HG03045 (cell line): ENCODE measurements at regions not wholly inside any gene's neighbourhood (a gene's known extent, or its start where the extent isn't known, plus 50 kb on each side); places are given as distances from the start of the nearest gene placed in this dataset.
"Not testable (repeated sequence)": the region's sequence is repeated elsewhere in the genome, so short reads cannot be mapped to it uniquely, and the experiment has no call there.

Experiments used
- ATAC-seq: cut with Tn5 transposase; IDR thresholded peaks from one replicate; pipeline ENCODE4 v1.9.1; 2021; ENCODE audit warnings: mild to moderate bottlenecking, moderate library complexity; ENCODE audit not compliant: unreplicated experiment

- no peak for ATAC-seq
These were observed 116.8 kb upstream of the SLC38A4 start for GRCh38 chr12:46942579-46942978.

DNA sequence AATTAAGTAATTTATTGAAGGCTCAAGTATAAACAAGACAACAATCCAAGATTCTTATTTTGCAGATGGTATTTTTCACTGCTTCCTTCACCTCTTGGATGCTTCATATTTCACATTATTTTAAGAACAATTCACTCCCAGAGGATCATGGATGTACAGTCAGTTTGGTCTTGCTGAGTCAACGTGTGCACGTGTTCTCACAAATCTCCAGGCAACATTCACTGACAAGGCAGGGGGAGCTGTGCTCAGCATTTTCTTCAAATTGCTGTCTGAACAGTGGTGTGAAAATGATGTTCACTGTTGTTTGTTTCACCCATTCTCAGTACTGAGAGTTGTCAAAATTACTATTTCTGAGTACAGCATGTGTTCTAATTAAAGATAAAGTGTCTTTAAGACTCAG, 118.3 kb upstream of the SLC38A4 start:
- no peak for ATAC-seq

GRCh38 chr12:46944771-46945170, 119.0 kb upstream of the SLC38A4 start:
- ATAC-seq = no peak

- no peak for ATAC-seq
These were observed 119.8 kb upstream of the SLC38A4 start for GRCh38 chr12:46945591-46945990.

DNA sequence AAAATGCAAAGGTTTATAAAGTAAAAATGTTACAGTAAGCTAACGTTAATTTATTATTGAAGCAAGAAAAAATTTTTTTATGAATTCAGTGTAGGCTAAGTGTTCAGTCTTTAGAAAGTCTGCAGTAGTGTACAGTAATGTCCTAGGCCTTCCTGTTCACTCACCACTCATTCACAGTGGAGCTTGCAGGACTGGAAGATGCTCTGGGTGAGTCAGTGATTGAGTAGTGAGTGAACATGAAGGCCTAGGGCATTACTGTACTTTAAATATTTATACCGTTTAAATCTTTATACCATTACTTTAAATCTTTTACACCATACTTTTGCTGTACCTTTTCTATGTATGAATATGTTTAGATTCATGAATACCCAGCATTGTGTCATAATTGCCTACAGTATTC, 120.3 kb upstream of the SLC38A4 start:
- no peak for ATAC-seq

GRCh38 chr12:46948936-46949545, 123.2 kb upstream of the SLC38A4 start:
- ATAC-seq = no peak

GRCh38 chr12:46950094-46950493, 124.3 kb upstream of the SLC38A4 start:
- no peak for ATAC-seq

DNA sequence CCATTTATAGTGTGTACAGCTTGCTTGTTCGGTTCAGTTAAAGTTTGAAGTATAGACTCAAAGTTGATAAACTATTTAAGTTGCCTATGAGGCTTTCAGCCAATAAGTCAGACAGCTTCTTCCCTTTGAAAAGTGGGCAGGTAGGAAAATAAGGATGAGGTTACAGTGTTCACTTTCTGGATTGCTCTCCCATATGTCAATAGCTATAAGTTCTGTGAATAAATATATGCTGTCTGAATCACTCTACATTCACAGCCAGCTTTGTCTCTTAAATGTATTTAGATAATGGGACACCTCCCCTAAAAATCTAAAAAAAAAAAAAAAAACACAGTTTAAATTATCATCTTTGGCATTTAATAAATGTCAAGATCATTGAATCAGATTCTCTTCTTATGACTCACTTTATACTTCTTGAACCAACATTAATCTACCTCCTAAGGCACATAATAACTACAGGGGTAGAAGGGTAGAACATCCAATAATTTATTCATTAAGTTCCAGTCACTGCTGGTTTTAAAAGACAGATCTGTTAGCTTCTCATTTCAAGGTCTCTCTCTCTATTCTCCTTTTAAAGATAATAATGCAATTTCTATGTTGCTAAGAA, 126.4 kb upstream of the PCED1B start:
- ATAC-seq = no peak

DNA sequence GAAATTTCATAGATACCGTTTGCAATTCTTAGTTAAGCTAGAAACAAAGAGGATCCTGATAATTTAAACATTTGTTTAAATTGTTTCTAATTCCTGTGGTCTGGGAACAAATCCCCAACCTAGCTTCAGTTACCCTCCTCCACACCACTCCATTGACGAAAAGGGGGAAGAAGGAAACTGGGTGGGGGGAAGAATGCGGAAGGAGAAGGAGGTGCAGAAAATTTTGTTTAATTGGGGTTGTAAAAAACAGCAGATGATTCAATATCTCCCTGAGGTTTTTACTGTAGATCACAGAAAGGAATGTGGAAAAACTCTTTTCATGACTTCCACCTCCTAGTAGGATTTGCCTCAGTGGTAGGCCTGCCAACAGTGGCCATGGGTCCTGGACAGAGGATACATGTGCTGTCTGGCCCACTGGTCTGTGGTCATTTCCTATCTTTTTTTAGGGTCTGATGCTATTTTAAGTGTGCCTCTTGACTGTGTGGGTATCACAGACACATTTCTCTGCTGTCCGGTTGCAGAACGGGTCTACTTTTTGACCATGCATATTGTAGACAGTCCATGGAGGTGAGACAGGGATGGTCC, 122.9 kb upstream of the PCED1B start:
- no peak for ATAC-seq

GRCh38 chr12:46958053-46958452, 121.4 kb upstream of the PCED1B start:
- no peak for ATAC-seq

GRCh38 chr12:46958599-46959290, 120.7 kb upstream of the PCED1B start:
- no peak for ATAC-seq

DNA sequence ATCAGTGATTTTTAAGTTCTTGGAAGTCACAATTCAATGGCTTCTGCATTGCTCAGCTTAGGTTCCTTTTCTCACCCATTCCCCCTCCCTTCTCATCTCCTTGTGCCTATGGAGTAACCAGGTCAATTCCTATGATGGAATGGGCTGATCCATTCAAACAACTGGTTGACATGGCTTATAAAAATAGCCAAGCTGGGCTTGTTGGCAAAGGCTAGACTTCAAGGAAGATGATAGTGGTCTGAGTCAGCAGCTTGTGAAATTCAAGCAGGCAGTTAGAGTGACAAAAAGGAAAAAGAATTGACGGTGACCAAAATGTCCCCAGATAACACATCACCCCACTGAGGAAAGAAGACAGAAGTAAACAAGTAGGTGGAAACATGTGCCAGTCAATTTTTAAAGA, 119.9 kb upstream of the PCED1B start:
- no peak for ATAC-seq

DNA sequence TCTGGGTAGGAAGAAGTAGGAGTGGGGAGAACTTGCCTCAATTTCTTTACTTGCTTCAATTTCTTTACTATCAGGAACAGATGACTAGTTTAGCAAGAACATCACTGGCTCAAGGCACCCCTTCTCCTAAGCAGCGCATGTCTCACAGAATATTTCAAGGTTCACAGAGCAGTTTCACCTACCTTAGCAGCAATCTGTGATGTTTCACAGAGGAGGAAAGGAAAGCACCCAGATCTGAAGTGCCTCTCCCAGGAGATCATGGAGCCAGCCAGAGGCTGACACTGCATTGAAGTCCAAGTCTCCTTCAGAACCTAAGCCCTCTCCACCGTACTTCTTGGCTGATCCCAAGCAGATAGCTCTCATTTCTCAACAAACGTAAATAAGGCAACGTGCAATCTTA, 118.7 kb upstream of the PCED1B start:
- ATAC-seq = no peak

- no peak for ATAC-seq
These were observed 116.2 kb upstream of the PCED1B start for GRCh38 chr12:46963191-46963590.

GRCh38 chr12:46963977-46964971, 115.1 kb upstream of the PCED1B start:
- no peak for ATAC-seq

GRCh38 chr12:46965137-46965536, 114.3 kb upstream of the PCED1B start:
- ATAC-seq = no peak

DNA sequence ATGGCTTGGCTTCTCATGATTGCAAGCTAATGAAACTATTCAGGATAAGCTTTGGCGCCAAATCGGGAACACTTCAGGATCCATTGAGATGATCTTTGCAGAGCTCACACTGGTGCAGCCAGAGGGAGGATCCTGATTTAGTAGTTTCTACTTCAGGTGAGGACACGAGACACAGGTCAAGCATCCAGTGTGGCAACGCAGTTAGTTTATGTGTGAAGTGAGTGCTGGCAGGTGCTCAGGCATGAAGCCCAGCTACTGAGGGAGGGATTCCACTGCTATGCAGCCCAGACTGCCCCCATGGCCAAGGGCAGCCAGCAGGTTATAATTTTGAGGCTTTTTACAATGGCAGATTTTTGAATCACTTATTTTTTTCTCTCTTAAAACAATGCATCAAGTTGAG, 113.5 kb upstream of the PCED1B start:
- no peak for ATAC-seq

DNA sequence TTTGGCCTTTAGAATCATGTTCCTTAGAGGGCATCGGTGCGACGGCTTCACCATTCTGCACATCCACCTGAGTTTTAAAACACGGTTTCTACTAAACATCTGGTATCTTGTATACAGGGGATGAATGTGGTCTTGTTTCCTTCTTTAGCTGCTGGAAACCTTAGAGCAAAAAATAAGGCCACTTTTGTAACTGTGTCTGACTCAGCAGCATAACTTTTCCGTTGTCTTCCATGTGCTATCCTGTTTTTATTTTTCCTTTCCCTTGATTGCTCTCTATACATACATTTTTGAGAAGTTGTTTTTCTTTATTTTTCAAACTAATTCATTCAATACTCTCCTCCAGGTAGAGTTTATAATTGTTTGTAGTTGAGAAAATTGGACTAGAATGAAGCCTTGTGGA, 108.8 kb upstream of the PCED1B start:
- ATAC-seq = no peak

DNA sequence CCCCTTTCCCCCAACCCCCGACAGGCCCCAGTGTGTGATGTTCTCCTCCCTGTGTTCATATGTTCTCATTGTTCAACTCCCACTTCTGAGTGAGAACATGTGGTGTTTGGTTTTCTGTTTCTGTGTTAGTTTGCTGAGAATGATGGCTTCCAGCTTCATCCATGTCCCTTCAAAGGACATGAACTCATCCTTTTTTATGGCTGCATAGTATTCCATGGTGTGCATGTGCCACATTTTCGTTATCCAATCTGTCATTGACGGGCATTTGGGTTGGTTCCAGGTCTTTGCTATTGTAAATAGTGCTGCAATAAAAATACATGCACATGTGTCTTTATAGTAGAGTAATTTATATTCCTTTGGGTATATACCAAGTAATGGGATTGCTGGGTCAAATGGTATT, 105.5 kb upstream of the PCED1B start:
- ATAC-seq = not testable (repeated sequence)

DNA sequence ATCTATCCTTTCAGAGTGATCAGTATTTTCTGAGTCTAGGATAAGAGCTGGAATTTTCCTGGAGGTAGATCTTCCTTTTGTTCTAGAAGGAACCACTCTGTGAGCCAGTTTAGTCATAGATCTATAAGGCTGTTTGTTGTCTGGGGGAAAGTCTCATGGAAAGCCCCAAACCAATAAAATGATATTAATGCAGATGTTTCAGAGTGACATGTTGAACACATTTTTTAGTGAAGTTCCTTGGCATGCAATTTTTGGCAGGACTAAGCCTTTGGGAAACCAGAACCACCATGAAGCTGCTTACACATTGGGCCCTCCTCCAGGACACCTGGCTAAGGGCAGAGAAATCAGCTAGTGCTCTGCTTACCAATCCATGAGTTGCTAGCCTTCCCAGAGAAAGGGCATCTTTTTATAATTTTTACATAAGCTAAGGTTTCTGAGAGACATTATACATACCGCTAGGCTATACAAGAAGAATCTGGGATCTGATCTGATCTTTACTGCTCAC, 101.5 kb upstream of the PCED1B start:
- no peak for ATAC-seq

DNA sequence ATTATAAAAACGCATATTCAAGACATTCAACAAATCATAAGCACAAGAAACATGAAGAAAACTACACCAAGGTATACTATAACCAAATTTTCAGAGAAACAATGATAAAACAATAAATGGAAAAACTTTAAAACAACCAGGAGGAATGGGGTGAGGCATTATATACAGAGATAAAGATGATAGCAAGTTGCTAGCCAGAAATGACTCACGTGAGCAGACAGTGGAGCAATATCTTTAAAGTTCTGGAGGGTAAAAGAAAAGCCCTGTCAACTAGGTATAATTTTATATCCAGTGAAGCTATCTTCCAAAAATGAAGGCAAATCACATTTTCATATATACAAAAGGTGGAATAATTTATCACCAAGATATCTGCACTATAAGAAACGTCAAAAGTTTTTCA, 97.8 kb upstream of the PCED1B start:
- ATAC-seq = no peak
